Upper lobe of left lung (tissue), 6 donors: ENCODE measurements at regions not wholly inside any gene's neighbourhood (a gene's known extent, or its start where the extent isn't known, plus 50 kb on each side); places are given as distances from the start of the nearest gene placed in this dataset.

Source experiments
- ATAC-seq, 2 donors: fragments of 200-7000 bp; cut with Tn5 transposase; one replicate each; pipeline ENCODE4 v1.9.1; 2022; ENCODE audit warnings: mild to moderate bottlenecking in 2 of 2, moderate library complexity in 2 of 2; ENCODE audit not compliant: low FRiP score in 2 of 2
- DNase-seq, 2 donors: peaks; one replicate each; pipeline ENCODE4 v3.0.0-alpha.2; 2019 to 2020
- H3K27ac ChIP-seq, 4 donors: fragments of 200-600 bp; sonication (generic); one replicate each; pipeline ENCODE4 v1.5.1; 2016 to 2019
- H3K27me3 ChIP-seq, 4 donors: fragments of 200-600 bp; sonication (generic); one replicate each; pipeline ENCODE4 v1.5.1; 2017 to 2019
- H3K36me3 ChIP-seq, 4 donors: fragments of 200-600 bp; sonication (generic); one replicate each; pipeline ENCODE4 v1.5.1; 2016 to 2019
- H3K4me1 ChIP-seq, 4 donors: fragments of 200-600 bp; sonication (generic); one replicate each; pipeline ENCODE4 v1.5.1; 2018 to 2019
- H3K4me3 ChIP-seq, 4 donors: fragments of 200-600 bp; sonication (generic); one replicate each; pipeline ENCODE4 v1.5.1; 2017 to 2019; ENCODE audit warnings: mild to moderate bottlenecking in 2 of 4, moderate library complexity in 1 of 4
- H3K9me3 ChIP-seq, 4 donors: fragments of 200-600 bp; sonication (generic); one replicate each; pipeline ENCODE4 v1.5.1; 2018 to 2019
- CTCF ChIP-seq, 6 experiments: fragments of 450-650 bp in 4 of 6; fragments of 200-600 bp in 2 of 6; sonication (generic) in 2 of 6; IDR thresholded peaks; one replicate each; pipeline ENCODE4 v1.5.1; 2016 to 2019; ENCODE audit warnings: antibody characterized with exemption in 6 of 6
- EP300 ChIP-seq, 4 donors: sonication (generic); formaldehyde crosslinking; IDR thresholded peaks; one replicate each; pipeline ENCODE4 v1.5.1; 2017; ENCODE audit warnings: antibody characterized with exemption in 4 of 4, control low read depth in 2 of 4
- POLR2A ChIP-seq, 4 donors: fragments of 450-650 bp; IDR thresholded peaks; one replicate each; pipeline ENCODE4 v1.5.1; 2016 to 2017; ENCODE audit warnings: antibody characterized with exemption in 4 of 4, mild to moderate bottlenecking in 2 of 4
- POLR2AphosphoS5 ChIP-seq, 2 donors: sonication (generic); formaldehyde crosslinking; IDR thresholded peaks; one replicate each; pipeline ENCODE4 v1.5.1; 2017; ENCODE audit warnings: antibody characterized with exemption in 2 of 2
- WGBS, 2 donors: methylation state at CpG; one replicate each; pipeline ENCODE4 v1.1.5; 2017 to 2018; 5-methylcytosine and 5-hydroxymethylcytosine counted together
- donor health status: DM: no; HTN: no; CAD: no; lungs with moderate emphysema.
- donor health status: DM: no; HTN: yes; CAD: no; lungs with severe emphysema.

- Histone ChIP-seq H3K9me3 (no peaks in the 10 kb centered on the region), H3K36me3 (no peaks in the 10 kb centered on the region), H3K27ac (no peak overlapping the region), H3K27me3 (no peaks in the 10 kb centered on the region), H3K4me3 (no peak overlapping the region), H3K4me1 (no peaks in the 10 kb centered on the region)
- 58 to 76% methylated on average over 2 of the region's 2 CpGs for WGBS, 2 donors
- TF ChIP-seq POLR2A (IDR thresholded peaks at IDR 0.05) (no peak), EP300 (IDR thresholded peaks at IDR 0.05) (no peak), POLR2AphosphoS5 (IDR thresholded peaks at IDR 0.05) (no peak), CTCF (IDR thresholded peaks at IDR 0.05) (no peak)
- no peak for ATAC-seq
- DNase-seq, result no peak
Observed at GRCh38 chr4:129966175-129966574, 870.2 kb downstream of the C4orf33 start.

GRCh38 chr4:129968366-129968765 lies 872.4 kb downstream of the C4orf33 start:
- Histone ChIP-seq H3K9me3 (no peaks in the 10 kb centered on the region), H3K4me3 (no peak overlapping the region), H3K4me1 (no peaks in the 10 kb centered on the region), H3K36me3 (no peaks in the 10 kb centered on the region), H3K27ac (no peak overlapping the region), H3K27me3 (no peaks in the 10 kb centered on the region)
- WGBS, 2 donors, result 81 to 85% methylated on average over 3 of the region's 3 CpGs
- DNase-seq (no peak), ATAC-seq (no peak)
- TF ChIP-seq POLR2AphosphoS5 (IDR thresholded peaks at IDR 0.05) (no peak), POLR2A (IDR thresholded peaks at IDR 0.05) (no peak), CTCF (IDR thresholded peaks at IDR 0.05) (no peak), EP300 (IDR thresholded peaks at IDR 0.05) (no peak)

GRCh38 chr4:129968778-129969177 lies 872.8 kb downstream of the C4orf33 start:
- ATAC-seq, result no peak
- DNase-seq, result no peak
- Histone ChIP-seq H3K4me3 (no peak overlapping the region), H3K27me3 (no peaks in the 10 kb centered on the region), H3K27ac (no peak overlapping the region), H3K36me3 (no peaks in the 10 kb centered on the region), H3K4me1 (no peaks in the 10 kb centered on the region), H3K9me3 (no peaks in the 10 kb centered on the region)
- TF ChIP-seq POLR2AphosphoS5 (IDR thresholded peaks at IDR 0.05), result no peak
- TF ChIP-seq CTCF (IDR thresholded peaks at IDR 0.05), result no peak
- no peak for TF ChIP-seq POLR2A (IDR thresholded peaks at IDR 0.05)
- no peak for TF ChIP-seq EP300 (IDR thresholded peaks at IDR 0.05)
- 71 to 87% methylated on average over 1 of the region's 1 CpG for WGBS, 2 donors

- Histone ChIP-seq H3K27me3 (no peaks in the 10 kb centered on the region), H3K36me3 (no peaks in the 10 kb centered on the region), H3K4me3 (no peak overlapping the region), H3K4me1 (no peaks in the 10 kb centered on the region), H3K27ac (no peak overlapping the region), H3K9me3 (no peaks in the 10 kb centered on the region)
- 69 to 79% methylated on average over 3 of the region's 3 CpGs for WGBS, 2 donors
- TF ChIP-seq POLR2AphosphoS5 (IDR thresholded peaks at IDR 0.05) (no peak), POLR2A (IDR thresholded peaks at IDR 0.05) (no peak), CTCF (IDR thresholded peaks at IDR 0.05) (no peak), EP300 (IDR thresholded peaks at IDR 0.05) (no peak)
- no peak for DNase-seq
- no peak for ATAC-seq
Observed at GRCh38 chr4:129970801-129971200, 874.8 kb downstream of the C4orf33 start.

GRCh38 chr4:129971419-129971818 lies 875.5 kb downstream of the C4orf33 start:
- no peaks in the 10 kb centered on the region for H3K4me1 ChIP-seq
- H3K9me3 ChIP-seq, result no peaks in the 10 kb centered on the region
- no peak for TF ChIP-seq EP300 (IDR thresholded peaks at IDR 0.05)
- no peak for TF ChIP-seq CTCF (IDR thresholded peaks at IDR 0.05)
- no peak for TF ChIP-seq POLR2AphosphoS5 (IDR thresholded peaks at IDR 0.05)
- TF ChIP-seq POLR2A (IDR thresholded peaks at IDR 0.05), result no peak
- ATAC-seq (no peak), DNase-seq (no peak)
- H3K4me3 ChIP-seq, result no peak overlapping the region
- H3K36me3 ChIP-seq, result no peaks in the 10 kb centered on the region
- H3K27ac ChIP-seq, result no peak overlapping the region
- no peaks in the 10 kb centered on the region for H3K27me3 ChIP-seq
